ENCODE measurements at regions not wholly inside any gene's neighbourhood (a gene's known extent, or its start where the extent isn't known, plus 50 kb on each side); places are given as distances from the start of the nearest gene placed in this dataset.
"Not testable (repeated sequence)": the region's sequence is repeated elsewhere in the genome, so short reads cannot be mapped to it uniquely, and the experiment has no call there.

DNA sequence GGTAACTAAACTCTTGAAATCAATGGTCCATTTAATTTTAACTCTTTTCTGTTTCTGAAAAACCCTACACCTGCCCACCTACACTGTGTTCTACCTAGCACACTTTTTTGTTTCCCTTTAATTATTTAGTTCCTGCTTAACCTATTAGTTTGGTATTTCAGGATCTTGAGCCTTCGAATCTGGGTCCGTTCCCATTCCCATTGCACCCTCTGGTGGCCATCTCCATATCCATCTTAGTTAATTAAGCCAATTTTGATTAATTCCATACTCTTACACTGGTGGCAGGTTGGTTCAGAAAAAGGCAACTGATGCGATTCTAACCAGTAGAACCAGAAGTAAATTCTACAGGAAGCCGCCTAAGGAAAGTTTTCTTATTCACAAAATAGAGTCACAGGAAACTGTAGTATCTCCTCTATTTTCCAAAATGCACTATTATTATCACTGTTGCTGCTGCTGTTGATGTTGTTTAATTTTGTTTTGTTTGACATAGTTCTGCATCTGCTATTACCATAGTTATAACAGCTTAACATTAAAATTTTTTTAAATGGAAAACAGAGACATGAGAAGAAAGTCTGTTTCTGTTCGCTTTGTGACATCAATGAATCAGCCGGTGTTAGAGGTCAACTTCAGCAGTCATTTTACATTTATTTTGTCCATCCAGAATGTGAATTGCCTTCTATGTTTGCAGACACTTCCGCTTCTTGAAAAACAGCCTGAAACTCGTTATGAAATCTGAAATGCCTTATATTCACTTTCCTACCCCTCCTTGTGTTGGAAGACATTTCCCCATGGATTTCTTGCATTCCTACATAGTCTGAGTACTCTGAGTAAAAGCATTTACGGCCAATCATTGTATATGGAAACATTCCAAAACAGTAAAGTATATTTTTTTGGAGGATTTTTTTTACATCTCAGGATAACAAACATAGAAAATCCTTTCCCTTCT, 115.5 kb upstream of the NCAM2 start:
- DNase-seq, result peak in 20 of 56 donors; percentile 2 to 78 (median 12)

DNA sequence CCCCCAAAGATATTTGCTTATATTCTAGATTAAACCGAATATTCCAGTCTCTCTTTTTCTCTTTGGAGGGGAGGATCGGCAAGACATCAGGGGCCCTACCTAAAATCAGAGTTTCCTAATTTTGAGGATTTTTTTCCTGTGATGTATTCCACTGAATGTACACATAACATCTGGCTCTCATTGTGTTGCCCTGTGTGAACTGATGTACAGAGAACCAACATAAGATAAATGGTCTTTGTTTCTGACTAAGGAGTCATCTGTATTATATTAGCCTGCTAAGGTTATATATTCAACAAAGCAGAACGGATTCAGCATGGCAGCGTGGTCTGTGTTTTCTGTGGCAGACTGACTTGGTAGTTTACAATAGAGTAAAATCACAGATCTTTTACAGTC, 114.8 kb upstream of the NCAM2 start:
- no peak for DNase-seq

DNA sequence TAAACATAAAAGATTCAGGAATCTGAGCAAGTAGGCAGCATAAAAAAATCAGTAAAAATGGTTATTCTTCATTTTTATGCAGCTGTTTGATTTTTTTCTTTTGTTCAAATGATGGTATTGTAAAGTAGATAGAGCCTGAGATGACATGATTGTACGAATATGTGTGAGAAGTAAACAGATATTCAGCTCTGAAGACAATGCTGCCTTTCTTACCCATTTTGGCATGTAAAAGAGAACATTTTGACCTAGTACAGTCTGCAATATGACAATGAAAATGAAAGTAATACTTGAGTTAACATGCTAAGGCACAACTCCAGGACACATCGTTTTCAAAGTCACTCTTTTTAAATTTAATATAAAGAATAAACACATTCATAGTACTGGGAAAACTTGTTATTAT, 95.7 kb upstream of the NCAM2 start:
- DNase-seq, result peak in 2 of 56 donors; percentile 4 to 56

DNA sequence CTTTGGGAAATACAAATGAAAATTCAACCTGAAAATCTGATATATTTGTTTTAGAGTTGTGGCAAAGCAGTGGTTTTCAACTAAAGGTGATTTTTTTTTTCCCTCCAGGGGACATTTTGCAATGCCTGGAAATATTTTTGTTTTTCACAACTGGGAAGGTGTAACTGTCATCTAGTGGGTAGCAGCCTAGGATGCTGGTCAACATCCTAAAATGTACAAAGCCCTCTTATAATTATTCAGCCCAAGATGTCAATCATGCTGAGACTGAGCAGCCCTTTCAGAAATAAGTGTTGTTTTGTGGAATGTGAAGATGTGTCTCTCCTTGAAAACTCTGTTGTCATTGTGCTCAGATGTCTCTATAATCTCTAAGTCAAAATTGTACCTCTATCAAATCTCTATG, 95.2 kb upstream of the NCAM2 start:
- DNase-seq, result no peak

DNA sequence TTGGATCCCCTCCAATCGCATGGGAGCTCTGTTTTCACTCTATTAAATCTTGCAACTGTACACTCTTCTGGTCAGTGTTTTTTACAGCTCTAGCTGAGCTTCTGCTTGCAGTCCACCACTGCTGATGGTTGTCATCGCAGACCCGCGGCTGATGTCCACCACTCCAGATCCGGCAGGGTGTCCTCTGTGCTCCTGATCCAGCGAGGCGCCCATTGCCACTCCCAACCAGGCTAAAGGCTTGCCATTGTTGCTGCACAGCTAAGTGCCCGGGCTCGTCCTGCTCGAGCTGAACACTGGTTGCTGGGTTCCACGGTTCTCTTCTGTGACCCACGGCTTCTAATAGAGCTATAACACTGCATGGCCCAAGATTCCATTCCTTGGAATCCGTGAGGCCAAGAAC, 70.7 kb upstream of the NCAM2 start:
- DNase-seq, result not testable (repeated sequence)

DNA sequence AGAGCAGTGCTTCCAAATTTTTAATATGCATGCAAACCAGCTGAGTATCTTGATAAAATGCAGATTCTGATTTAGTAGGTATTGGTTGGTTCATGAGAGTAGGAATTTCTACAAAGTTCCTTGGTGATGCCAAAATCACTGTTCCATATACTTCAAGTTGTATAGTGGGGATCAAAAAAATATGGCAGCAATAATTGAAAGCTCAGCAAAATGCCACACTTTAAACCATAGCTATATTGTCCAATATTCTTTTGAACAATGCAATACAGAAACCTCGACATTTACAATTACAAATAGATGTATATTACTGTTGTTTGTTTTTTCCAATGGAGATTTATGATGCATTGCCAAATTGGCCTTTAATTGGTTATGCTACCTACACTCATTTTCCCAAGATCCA, 55.7 kb upstream of the NCAM2 start:
- no peak for DNase-seq

DNA sequence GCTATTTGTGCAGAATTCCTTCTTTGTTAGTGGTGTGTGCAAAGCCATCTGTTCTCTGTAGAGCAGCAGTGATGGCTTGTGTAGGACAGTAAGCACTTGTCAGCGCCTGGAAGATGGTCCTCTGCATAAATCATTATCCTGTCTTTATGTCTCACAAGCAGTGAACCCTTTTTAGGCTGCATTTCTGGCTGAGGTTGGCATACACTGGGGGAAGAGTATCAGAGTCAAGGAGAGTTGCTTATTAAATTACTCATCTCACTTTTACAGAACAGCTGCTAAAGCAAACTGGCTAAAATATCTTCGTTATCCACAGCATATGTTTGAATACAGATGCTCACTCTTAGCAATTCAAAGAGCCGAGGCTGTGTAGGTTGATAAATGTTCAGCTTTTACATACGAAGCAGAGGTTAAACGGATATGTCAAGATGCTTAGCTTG, 54.6 kb upstream of the NCAM2 start:
- peak in 34 of 56 donors; percentile 1 to 66 (median 28) for DNase-seq

DNA sequence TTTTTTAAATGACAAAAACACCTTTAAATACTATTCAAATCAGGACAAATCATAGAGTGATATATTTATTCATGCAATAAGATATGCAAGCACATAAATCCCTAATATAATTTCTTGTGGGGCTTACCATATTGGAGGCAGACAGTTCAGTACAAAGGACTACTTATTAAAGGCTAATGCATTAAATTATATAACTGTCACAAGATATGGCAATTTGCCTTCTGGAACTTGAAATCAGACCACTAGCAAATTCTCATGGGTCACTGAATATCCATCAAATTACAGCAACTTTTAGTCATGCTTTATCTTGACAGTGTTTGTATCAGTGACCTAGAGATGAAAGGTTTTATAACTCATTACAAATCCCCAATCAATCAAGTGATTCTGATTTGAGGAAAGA, 54.1 kb upstream of the NCAM2 start:
- DNase-seq, result no peak

DNA sequence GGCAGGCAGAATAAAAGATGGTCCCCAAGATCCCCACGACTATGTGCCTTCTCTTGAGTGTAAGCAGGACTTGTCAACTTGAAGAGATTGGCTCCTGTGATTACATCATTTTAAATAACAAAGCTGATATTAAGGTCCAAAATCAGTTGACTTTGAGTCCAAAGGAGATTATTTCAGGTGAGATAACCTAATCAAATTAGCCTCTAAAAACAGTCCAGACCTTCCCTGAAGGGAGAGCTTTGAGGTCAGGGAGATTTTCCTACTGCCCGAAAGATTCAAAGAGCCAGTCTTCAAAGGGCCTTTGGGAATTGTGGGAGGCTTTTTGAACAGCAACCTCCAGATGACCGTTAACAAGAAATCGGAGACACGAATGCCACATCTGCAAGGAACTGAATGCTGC, 51.5 kb upstream of the NCAM2 start:
- no peak for DNase-seq
